PC-3 (cell line): ENCODE measurements at regions not wholly inside any gene's neighbourhood (a gene's known extent, or its start where the extent isn't known, plus 50 kb on each side); places are given as distances from the start of the nearest gene placed in this dataset.

Source experiments
- ATAC-seq: fragments of 200-7000 bp; cut with Tn5 transposase; 2 replicates; pipeline ENCODE4 v1.9.1; 2020; ENCODE audit warnings: mild to moderate bottlenecking, moderate library complexity
- BruUV-seq: library from RNA; stranded (reverse); fragments of 400-500 nt; replicated peaks from 2 replicates; lab custom pipeline; 2021; lab: Mats Ljungman, UMichigan
- CTCF ChIA-PET: fragments of 300-600 bp; sonication (Branson Sonifier 250); formaldehyde crosslinking; loops from one replicate; lab custom pipeline; 2022; ENCODE audit warnings: antibody characterized with exemption; lab: Charles Lee
- POLR2A ChIA-PET: fragments of 300-600 bp; sonication (Branson Sonifier 250); formaldehyde crosslinking; loops from one replicate; lab custom pipeline; 2022; ENCODE audit warnings: antibody characterized with exemption; ENCODE audit not compliant: unreplicated experiment; lab: Charles Lee
- DNase-seq: peaks from one replicate; pipeline ENCODE4 v3.0.0-alpha.2; 2015
- H2AFZ ChIP-seq: fragments of 300-600 bp; sonication (generic); 2 replicates; pipeline ENCODE4 v1.6.0; 2016; ENCODE audit warnings: antibody characterized with exemption, low read length
- H3F3A ChIP-seq: fragments of 300-600 bp; sonication (generic); one replicate; pipeline ENCODE4 v1.6.0; 2017; ENCODE audit warnings: antibody characterized with exemption, low read length, control low read depth, mild to moderate bottlenecking; ENCODE audit not compliant: unreplicated experiment
- H3K27ac ChIP-seq: fragments of 300-600 bp; sonication (generic); 2 replicates; pipeline ENCODE4 v1.5.1; 2016; ENCODE audit warnings: mild to moderate bottlenecking, low read length
- H3K27me3 ChIP-seq: fragments of 300-600 bp; sonication (generic); 2 replicates; pipeline ENCODE4 v1.6.1; 2016; ENCODE audit warnings: low read length, mixed read lengths
- H3K36me3 ChIP-seq: fragments of 300-600 bp; sonication (generic); 2 replicates; pipeline ENCODE4 v1.6.1; 2016; ENCODE audit warnings: low read depth, mixed run types, low read length, mixed read lengths
- H3K4me1 ChIP-seq: fragments of 300-600 bp; sonication (generic); 2 replicates; pipeline ENCODE4 v1.5.1; 2016; ENCODE audit warnings: low read length; ENCODE audit not compliant: insufficient read depth
- H3K4me2 ChIP-seq: fragments of 300-600 bp; sonication (generic); 2 replicates; pipeline ENCODE4 v1.6.0; 2016; ENCODE audit warnings: low read length
- H3K4me3 ChIP-seq: fragments of 300-600 bp; sonication (generic); 2 replicates; pipeline ENCODE4 v1.5.1; 2016; ENCODE audit warnings: mild to moderate bottlenecking, low read length, mixed read lengths
- H3K79me2 ChIP-seq: fragments of 300-600 bp; sonication (generic); 2 replicates; pipeline ENCODE4 v1.6.1; 2017; ENCODE audit warnings: low read length, mixed read lengths
- H3K9ac ChIP-seq: fragments of 300-600 bp; sonication (generic); 2 replicates; pipeline ENCODE4 v1.6.0; 2016; ENCODE audit warnings: mild to moderate bottlenecking, low read length
- H3K9me2 ChIP-seq: fragments of 300-600 bp; sonication (generic); replicated peaks from 2 replicates; pipeline ENCODE4 v1.6.1; 2016; ENCODE audit warnings: mixed run types, low read length, mixed read lengths
- H3K9me3 ChIP-seq: fragments of 300-600 bp; sonication (generic); 2 replicates; pipeline ENCODE4 v1.6.1; 2016; ENCODE audit warnings: low read length, mixed read lengths
- H4K20me1 ChIP-seq: fragments of 300-600 bp; sonication (generic); 2 replicates; pipeline ENCODE4 v1.6.1; 2016; ENCODE audit warnings: low read length, mixed read lengths
- CTCF ChIP-seq: fragments of 300-600 bp; sonication (generic); conservative IDR thresholded peaks from 2 replicates; pipeline ENCODE4 v1.5.1; 2017; ENCODE audit warnings: antibody characterized with exemption, low read depth, mild to moderate bottlenecking, low read length
- EZH2 ChIP-seq: fragments of 300-600 bp; sonication (generic); IDR thresholded peaks from one replicate; pipeline ENCODE4 v1.6.1; 2017; ENCODE audit warnings: antibody characterized with exemption, mild to moderate bottlenecking, low read length; ENCODE audit not compliant: unreplicated experiment
- EZH2phosphoT487 ChIP-seq: fragments of 300-600 bp; sonication (generic); IDR thresholded peaks from 2 replicates; pipeline ENCODE4 v1.6.1; 2018; ENCODE audit warnings: mild to moderate bottlenecking, antibody characterized with exemption, low read length, borderline replicate concordance
- intact Hi-C: fragments of 100-400 bp; cut with micrococcal nuclease; formaldehyde crosslinking; loops from 2 replicates; pipeline ENCODE4 v1.9.0; 2023

- Histone ChIP-seq H3K27me3 (no peaks in the 10 kb centered on the region), H4K20me1 (no peaks in the 10 kb centered on the region), H3K4me2 (no peak overlapping the region), H3K9ac (no peak overlapping the region), H3K79me2 (no peaks in the 10 kb centered on the region), H3K9me3 (no peaks in the 10 kb centered on the region), H3K4me1 (no peaks in the 10 kb centered on the region), H3K4me3 (no peak overlapping the region), H3K9me2 (no peaks in the 10 kb centered on the region), H3F3A (no peaks in the 10 kb centered on the region), H2AFZ (no peak overlapping the region), H3K27ac (no peak overlapping the region), H3K36me3 (no peaks in the 10 kb centered on the region)
- CTCF ChIA-PET = no interaction called here
- POLR2A ChIA-PET = no interaction called here
- ATAC-seq (no peak), DNase-seq (peak; percentile 9)
- TF ChIP-seq CTCF = no peak
- no peak for TF ChIP-seq EZH2phosphoT487
- TF ChIP-seq EZH2 = no peak
- intact Hi-C loops = no loop called here
- no TSS peak for BruUV-seq
These were observed 1878.0 kb downstream of the MRPL39 start for GRCh38 chr21:23729331-23729730.

- Histone ChIP-seq H3K36me3 (no peaks in the 10 kb centered on the region), H3K4me1 (no peaks in the 10 kb centered on the region), H3K4me3 (no peak overlapping the region), H4K20me1 (no peaks in the 10 kb centered on the region), H3K9me3 (no peaks in the 10 kb centered on the region), H2AFZ (no peak overlapping the region), H3K9ac (no peak overlapping the region), H3K79me2 (no peaks in the 10 kb centered on the region), H3K4me2 (no peak overlapping the region), H3K27ac (no peak overlapping the region), H3F3A (no peaks in the 10 kb centered on the region), H3K9me2 (no peaks in the 10 kb centered on the region), H3K27me3 (no peaks in the 10 kb centered on the region)
- intact Hi-C loops = no loop called here
- TF ChIP-seq CTCF = peak; percentile 30; the same call in 1 of the 2 replicates
- no peak for TF ChIP-seq EZH2phosphoT487
- TF ChIP-seq EZH2 = no peak
- ATAC-seq (no peak; the same call in 1 of the 2 replicates), DNase-seq (peak; percentile 18)
- BruUV-seq = no TSS peak
- ChIA-PET POLR2A (interaction anchor here (0.5 kb wide), 1 partner anchor 69 kb away, joined by 4 read pairs; no protein-coding TSS in a partner anchor), CTCF (interaction anchor here (1.1 kb wide), 1 partner anchor 13 kb away, joined by 3 read pairs; no protein-coding TSS in a partner anchor)
These were observed 1881.7 kb downstream of the MRPL39 start for GRCh38 chr21:23725576-23725975.

GRCh38 chr21:23718446-23719285 is 1888.6 kb downstream of the MRPL39 start:
- ChIA-PET CTCF (no interaction called here), POLR2A (no interaction called here)
- H3K27ac ChIP-seq = no peak overlapping the region
- H2AFZ ChIP-seq = no peak overlapping the region
- no peaks in the 10 kb centered on the region for H3K9me2 ChIP-seq
- ATAC-seq (no peak), DNase-seq (no peak)
- H3K4me2 ChIP-seq = no peak overlapping the region
- no peak for TF ChIP-seq EZH2
- no peak for TF ChIP-seq EZH2phosphoT487
- TF ChIP-seq CTCF = no peak
- H3K27me3 ChIP-seq = no peaks in the 10 kb centered on the region
- no peaks in the 10 kb centered on the region for H3K36me3 ChIP-seq
- H4K20me1 ChIP-seq = no peaks in the 10 kb centered on the region
- no peak overlapping the region for H3K9ac ChIP-seq
- H3K4me1 ChIP-seq = no peaks in the 10 kb centered on the region
- no peaks in the 10 kb centered on the region for H3K9me3 ChIP-seq
- BruUV-seq = no TSS peak
- intact Hi-C loops = no loop called here
- no peaks in the 10 kb centered on the region for H3K79me2 ChIP-seq
- no peaks in the 10 kb centered on the region for H3F3A ChIP-seq
- H3K4me3 ChIP-seq = no peak overlapping the region
